Stimulated activated CD4-positive, alpha-beta T cell treated with anti-CD3 and anti-CD28 coated beads, Interleukin-15, amount 100 ng/mL, for 1 hour (primary cell): ENCODE measurements at regions not wholly inside any gene's neighbourhood (a gene's known extent, or its start where the extent isn't known, plus 50 kb on each side); places are given as distances from the start of the nearest gene placed in this dataset.
"Not testable (repeated sequence)": the region's sequence is repeated elsewhere in the genome, so short reads cannot be mapped to it uniquely, and the experiment has no call there.

Source experiments
- DNase-seq, 2 donors: peaks; one replicate each; pipeline ENCODE4 v3.0.0-alpha.2; 2020; ENCODE audit warnings: low read depth in 1 of 2, low spot score in 1 of 2

DNA sequence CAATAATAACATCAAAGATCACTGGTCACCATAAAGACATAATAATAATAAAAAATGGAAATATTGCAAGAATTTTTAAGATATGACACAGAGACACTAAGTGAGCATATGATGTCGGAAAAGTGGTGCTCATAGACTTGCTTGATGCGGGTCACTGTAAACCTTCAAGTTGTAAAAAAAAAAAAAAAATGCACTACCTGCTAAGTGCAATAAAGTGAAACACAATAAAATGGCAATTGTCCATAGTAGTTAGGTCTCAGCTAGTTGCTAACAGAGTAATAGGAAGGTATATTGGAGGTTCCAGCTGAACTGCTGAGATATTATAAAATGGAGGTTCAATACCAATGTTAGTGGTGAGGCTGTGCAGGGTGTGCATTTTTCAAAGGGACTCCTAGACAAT lies 146.6 kb upstream of the MRPS22 start:
- DNase-seq = no peak

DNA sequence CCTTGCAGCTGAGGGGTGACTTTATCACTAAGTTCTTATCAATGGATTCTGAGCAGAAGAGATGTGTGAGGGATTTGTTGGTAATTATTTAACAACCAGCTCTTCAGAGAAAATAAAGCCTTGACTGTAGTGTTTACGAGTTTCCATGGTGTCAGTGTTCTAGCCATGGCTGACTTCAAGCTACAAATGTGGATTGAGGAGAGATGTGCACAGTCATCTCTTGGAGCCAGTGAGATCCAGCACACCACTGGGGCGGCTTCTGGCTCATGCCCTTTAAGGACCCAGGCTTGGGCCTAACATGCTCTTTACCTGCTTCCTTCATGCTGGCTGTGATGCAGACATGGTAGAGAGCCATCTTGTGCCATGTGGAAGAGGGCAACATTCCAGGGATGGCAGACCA lies 145.6 kb upstream of the MRPS22 start:
- DNase-seq = no peak

DNA sequence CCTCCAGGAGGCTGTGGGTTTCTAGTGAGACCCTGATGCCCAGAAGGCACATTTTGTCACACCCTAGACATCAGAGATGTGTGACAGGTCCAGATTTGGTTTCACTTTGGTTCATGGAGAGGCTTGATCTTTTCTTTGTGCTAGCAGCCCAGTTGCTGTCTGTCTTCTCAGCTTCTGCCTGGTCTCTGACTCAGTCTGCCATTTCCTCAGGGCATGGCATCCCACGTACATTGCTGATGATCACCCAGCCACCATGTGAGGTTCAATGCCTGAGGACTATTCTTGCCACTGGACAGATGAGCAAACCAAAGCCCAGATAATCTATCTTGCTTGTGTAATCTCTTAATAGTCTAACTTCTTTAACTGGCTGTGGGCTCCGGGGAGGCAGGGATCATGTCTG lies 144.9 kb upstream of the MRPS22 start:
- no peak for DNase-seq

DNA sequence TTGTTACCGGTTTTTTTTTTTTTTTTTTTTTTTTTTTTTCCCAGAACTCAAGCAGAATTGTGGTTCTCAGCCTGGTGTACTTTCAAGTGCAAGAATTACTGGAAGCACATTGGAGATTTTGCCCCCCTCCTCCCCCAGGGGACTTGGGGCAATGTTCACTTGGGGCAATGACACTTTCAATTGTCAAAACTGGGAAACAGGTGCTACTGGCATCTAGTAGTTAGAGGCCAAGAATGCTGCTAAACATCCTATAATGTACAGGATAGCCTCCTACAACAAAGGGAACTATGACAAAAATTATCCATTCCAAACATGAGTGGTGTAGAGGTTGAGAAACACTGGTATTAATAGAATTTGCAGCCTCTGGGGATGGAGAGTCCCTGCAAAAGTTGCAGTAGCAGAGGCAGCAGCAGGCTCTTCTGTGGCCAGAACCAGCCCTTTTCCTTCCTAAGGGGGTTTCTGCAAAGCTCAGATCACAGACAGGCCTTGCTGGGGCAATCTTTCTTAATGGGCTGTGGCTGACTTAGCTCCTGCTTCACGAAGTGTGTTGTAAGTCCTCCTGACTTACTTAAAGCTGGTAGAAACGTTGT lies 144.3 kb upstream of the MRPS22 start:
- DNase-seq = no peak

DNA sequence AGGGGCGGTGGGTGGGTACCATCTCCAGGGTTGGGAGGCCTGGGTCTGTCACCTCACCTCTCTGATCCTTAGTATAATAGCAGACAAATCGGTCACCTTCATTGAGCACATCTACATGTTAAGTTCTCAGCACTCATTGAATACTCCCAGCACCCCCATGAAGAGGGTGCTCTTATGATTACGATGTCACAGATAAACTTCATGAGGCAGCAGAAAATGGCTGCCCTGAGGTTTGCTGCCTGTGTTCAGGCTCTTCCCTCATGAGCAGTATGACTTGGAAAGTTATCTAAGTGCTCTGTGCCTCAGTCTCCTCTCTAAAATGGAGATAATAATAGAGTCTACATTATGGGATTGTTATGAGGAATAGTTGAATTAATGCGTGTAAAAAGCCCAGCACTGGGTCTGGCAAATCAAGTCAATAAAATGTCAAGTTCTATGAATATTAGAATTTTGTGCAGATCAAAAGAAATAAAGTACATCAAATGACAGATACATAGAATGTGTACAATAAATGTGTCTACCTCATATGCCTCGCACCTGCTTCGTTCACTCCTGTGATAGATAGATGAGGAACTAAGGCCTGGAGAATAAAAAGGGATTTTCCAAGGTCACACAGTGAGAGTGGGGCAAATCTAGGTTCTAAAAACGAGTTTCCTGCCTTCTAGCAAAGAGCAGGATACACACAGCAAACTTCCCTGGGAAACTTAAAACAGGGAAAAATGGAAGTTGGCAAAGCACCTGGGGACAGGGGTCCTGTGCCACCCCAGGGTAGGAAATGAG lies 142.2 kb upstream of the MRPS22 start:
- DNase-seq = no peak

DNA sequence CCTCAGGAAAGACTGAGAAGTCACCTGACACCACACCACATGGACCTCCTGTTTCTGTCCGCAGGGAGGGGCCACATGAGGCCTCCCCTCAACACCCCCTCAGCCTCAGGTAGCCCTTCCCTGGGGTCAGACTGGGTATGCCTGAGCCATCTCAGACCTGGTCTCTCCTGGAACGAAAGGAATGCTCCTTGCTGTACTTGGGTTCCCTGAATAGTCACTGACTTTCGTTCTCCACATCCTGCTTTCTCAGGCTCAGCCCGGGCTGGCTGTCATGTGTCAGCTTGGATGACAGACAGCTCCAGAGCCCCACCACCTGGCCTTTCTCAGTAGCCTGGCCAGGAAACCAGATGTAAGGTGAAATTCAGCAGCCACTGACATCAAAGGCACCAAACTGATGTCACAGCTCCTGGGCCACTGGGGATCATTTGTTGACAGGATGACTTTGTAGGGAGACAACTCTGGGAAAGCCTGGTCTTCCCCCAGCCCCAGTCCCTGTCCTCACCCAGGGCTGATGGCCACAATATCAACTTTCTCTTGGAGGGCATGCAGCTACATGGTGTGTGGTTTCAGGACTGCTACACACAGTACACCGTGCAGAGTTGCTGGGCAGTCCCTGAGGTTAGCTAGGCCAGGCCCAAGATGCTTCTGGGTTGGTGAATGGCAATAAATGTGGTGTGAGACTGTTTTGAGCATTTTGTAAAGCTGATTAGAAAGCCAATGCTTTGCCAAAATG lies 141.4 kb upstream of the MRPS22 start:
- DNase-seq = no peak

DNA sequence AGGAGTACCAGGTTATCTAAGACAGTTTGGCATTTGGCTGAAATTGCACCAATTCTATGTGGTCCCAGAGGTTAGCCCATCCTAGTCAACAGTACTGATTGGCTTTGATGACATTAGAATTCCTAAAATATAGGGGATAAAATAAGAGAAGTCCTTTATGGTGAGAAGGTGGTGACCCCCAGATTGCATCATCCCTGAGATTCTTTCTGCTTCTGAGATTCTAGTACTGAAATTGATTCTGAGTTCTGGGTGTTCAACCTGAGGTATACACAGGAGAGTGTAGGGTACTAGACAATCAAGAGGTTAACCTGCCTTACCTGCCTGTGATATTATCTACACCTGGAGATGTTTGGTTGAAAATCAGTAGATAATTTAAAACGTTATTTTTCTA lies 140.9 kb upstream of the MRPS22 start:
- no peak for DNase-seq

DNA sequence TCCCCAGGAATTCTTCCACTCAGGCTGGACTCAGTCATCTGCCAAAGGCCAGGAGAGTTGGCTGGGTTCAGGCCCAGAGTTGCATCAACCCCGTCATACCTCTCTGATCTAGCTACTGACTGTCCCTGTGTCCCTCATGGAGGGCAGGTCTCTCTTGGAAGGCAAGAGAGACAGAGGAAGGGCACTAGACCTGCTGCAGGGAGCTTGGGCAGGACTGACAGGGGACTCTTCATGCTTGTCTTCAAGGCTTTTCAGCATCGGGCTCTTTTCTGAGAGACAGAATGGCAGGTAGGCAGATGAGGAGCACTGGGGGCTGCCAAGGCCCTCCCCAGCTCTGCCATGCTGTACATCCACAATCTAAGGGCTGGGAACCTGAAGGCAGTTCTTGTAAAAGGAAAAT lies 140.1 kb upstream of the MRPS22 start:
- DNase-seq = no peak

DNA sequence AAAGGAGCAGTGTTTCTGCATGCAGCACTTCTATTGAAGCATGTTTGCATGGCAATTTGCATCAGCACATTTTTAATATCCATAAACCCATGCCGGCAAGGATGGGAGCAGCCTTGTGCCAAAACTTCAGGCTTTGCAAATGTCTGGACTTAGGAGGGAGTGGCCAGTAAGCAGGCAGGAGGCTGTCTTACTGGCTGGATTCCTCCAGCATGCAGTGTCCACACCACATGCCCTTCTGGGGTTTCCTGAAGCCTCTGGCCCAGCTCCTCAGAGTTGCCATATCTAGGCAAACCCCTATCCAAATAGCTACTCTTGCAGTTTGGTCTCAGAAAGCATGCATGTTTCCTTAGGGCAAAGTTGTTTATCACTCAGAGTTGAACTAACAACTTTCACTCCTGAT lies 139.1 kb upstream of the MRPS22 start:
- no peak for DNase-seq

DNA sequence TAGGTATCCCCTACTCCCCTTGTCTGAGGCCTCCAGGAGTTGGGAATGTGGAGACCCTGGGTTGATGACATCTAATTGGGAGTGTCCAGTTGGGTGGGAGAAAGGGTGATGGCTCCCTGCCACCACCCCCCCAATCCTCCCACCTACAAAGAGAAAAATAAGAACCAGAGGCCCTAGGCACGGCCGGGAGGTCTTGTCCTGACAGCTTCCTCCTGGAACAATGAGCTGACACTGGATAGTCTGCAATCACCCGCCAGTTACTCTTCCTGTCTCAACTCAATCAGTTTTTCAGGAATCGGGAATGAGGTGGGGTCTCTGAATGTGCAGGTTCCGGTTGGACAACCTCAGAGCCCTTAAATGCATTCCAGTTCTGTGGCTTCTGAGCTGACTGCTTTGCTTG lies 129.9 kb upstream of the MRPS22 start:
- DNase-seq = no peak

DNA sequence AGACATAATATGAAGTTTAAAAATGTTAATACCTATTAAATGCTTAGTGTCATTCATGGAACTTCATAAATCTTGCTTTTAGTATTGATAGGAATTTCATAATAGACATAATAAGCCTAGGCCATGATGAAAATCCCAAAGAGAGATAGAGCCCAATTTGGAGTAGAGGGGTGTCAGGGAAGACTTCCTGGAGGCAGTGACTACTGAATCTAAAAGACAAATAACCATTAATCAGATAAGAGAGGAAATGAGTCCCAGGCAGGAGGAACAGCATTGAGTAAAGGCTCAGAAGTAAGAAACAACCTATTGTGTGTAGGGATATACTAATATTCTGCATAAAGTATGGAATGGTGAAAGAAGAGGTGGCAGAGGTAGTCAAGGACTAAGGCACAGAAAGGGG lies 126.9 kb upstream of the MRPS22 start:
- no peak for DNase-seq

DNA sequence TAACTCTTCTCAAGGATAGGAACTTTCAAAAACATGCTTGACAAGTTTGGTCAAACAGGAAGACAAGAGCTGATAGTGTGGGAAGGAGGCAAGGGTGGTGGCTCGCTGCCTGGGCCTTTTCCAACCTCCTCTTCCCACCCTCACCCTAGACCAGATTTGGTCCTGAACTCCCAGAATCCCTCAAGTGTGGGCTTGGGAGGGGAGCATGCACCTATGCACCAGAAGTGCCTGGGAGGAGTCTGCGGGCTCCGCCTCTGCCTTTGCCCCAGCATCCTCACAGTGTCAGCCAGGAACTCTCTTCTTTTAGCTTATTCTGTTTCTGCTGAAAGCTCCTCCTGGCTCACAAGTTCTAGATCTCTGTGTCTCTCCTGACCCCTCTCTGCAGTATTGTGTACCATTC lies 126.2 kb upstream of the MRPS22 start:
- no peak for DNase-seq

DNA sequence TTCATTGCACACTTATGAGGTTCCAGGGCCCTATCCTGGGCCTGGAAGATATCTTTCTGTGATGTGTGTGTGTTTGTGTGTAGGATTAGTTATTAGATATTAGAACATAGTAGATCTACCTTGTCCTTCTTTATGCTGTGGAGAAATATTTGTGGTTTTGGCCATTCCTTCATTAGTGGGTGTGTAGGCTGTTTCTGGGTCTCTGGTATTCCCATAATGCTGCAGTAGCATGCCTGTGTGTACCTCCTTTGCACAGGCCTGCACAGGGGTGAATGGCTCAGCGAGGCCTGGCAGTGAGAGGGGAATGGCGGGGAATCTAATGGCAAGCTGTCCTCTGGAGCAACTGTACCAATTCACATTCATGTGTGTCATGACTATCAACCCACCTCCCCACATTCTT lies 125.8 kb upstream of the MRPS22 start:
- DNase-seq = no peak

DNA sequence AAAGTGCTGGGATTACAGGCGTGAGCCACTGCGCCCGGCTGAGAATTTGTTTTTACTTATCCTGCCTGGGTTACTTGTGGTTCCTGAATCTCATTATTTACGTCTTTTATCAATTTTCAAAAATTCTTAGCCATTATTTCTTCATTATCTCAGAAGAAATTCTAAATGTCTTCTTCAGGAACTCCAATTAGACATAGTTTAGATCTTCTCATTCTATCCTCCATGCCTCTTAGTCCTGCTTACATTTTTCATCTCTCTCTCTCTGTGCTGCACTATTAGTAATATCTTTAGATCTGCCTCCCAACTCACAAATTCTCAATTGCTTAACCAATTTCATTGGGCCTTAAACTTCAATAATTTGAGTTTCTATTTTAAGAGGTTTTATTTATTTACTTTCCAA lies 124.4 kb upstream of the MRPS22 start:
- DNase-seq = no peak

DNA sequence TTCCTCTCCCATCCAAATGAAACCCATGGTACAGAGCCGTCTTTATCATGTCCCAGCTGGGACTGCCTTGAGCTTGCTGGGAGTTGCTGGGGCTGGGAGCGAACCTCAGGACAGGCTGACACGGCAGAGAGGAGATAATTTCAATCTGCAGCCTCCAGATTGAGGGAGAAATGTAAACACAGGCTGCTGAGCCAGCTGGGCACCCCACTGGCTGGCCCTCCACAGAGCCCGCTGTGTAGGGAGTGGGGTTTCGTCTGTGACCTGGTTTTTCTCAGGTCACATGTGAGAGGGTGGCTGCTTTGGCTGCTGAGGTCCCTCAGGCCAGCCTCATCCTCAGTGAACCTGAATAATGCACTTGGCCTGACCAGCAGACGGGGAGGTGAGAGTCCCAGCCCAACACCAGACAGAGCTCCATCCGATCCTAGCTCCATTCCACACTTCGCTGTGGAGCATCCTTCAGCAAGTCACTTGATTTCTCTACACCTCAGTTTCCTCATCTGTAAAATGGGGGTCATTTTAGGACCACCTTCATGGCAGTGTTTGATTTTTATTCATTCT lies 121.6 kb upstream of the MRPS22 start:
- no peak for DNase-seq

DNA sequence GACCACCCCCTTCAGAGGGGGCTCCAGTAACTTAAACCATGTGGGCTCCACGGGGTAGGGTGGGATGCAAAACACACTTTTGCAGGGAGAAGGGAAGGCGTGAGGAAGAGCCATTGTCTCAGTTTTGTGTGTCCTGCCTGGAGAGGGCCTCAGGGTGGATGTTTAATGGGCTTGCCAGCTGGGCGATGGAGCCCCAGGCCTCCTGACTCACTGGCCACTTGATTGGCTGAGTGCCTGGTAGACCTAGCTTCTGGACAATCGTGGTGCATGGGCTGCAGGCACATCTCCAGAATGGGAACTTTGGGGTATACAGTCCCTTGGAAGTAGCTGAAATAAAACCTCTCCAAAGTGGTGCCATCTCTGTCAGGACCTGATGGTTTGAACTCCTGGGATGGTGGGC lies 118.3 kb upstream of the MRPS22 start:
- no peak for DNase-seq

DNA sequence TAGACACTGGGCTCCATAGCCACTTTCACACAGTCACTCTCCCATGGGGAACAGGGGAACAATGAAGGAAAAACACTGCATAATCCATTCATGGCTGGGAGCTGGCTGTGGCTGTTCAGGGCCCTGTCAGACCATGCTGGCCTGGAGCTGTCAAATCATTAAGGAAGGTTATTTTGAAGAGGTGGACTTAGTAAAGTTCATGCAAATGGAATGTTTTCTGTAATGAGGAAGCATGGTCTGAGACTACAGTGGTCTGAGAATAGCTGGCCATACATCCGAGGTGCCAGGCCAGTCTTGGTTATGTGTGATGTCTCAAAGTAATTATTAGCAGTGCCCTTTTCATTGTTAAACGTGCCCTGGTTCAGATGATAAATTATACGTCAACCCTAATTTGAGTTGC lies 117.1 kb upstream of the MRPS22 start:
- no peak for DNase-seq

DNA sequence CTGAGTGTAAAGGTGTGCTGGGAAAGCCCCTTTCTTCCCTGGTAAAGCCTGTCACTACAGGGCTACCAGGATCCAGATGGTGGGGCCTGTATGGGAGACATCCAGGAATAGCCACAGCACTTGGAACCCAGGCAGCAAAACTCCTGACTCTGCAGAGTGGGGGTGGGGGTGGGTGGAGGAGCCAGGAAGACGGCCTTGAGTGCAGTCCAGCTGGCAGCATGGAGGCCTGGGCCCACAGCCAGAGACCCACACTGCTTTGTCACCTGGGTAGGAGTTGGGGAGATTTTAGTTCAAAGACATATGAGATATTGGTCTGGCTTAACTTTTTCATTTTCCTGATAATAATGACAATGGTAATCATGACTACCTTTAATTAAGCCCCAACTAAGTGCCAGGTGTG lies 116.7 kb upstream of the MRPS22 start:
- DNase-seq = no peak

DNA sequence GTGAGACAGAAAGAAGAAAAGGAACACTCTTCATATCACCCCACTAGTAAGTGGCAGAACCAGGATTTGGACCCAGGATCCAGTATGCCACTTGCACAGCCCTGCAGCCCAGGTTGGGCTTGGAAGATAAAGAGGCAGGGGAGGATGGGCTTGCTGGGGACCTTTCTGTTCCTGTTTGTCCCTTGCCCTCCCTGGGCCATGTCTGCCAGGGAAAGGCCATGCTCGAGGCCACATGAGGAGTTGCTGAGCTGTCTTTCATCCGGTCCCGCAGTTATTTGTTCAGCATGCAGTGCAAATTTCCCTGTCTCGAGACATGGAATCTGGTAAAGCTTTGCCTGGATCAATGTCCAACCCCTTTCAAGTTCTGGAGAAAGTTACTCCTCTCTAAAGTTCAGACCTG lies 116.0 kb upstream of the MRPS22 start:
- no peak for DNase-seq

DNA sequence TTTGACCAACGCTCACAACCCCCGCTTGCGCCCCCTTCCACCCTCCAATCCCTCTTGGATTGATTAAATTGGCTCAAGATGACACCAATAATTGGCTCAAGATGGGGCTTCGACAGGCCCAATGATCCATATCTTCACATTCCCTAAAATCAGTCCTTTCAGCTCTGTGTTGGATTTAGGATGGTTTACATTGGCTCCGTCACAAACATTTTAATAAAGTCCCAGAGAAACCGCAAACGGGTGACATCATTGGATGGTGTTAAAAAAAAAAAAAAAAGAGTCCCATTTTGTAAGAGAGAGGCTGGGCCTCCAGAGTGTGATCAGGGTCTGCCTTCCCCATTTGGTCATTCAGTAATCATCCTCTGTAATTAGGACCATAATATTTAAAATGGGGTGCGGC lies 113.4 kb upstream of the MRPS22 start:
- DNase-seq = no peak

DNA sequence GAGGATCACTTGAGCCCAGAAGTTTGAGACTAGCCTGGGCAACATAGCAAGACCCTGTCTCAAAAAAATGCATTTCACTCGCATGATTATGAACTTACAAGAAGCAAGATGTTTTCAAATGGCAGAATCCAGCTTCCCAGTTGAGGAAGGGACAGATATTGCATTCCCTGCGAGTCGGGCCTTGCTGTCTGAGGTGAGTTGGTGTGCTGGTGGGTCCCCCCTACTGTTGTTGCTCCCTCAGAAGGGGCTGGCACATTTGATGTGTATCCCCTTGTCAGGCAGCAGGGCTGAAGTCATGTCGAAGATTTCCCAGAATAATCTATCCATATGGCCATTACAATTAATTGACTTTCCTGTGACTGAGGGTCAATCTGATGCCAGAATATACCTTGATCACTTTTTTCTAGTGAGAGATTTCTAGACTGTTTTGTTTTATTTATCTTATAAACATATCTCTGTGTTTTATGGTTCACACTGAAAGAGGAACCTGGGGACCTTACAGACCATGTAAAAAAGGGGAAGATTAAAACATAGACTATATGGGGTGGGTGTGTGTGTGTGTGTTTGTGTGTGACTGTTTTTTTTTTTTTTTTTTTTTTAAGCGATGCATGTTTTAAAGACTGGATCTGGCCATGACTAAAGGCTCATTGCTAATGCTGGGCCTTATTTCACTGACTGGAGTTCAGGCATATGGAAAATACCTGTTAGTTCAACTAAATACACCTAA lies 112.1 kb upstream of the MRPS22 start:
- no peak for DNase-seq

DNA sequence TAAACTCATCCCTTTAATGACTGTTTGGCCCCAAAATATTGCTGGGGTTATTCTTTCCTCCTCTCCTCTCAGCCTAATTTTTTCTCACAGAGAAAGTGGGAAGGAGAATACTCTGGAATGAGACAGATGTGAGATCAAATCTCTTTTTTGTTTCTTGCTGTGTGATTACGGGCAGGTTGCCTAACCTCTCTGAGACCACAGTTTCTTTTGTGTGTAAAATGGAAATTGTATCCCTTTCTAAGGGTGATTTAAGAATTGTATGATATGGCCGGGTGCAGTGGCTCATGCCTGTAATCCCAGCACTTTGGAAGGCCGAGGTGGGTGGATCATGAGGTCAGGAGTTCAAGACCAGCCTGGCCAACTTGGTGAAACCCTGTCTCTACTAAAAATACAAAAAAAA lies 111.5 kb upstream of the MRPS22 start:
- not testable (repeated sequence) for DNase-seq
